ENCODE measurements at regions not wholly inside any gene's neighbourhood (a gene's known extent, or its start where the extent isn't known, plus 50 kb on each side); places are given as distances from the start of the nearest gene placed in this dataset.

DNA sequence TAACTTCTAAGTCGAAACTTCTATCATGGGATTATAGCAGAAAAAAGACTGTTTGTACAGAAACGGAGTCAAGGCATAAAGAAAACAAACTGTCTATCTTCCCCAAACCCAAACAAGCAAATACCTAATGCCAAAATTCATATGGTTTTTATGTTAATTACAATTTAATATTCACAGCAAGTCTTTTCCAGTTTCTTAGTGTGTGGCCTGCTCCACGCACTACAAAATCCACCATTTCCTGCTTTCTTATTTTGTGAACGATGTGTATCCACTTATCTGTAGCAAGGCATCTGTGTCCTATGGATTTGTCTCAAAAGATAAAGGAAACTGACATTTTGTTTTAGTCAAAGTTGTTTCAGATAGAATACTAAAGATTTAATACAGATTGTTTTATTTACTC, 588.0 kb upstream of the CCDC54 start:
- no peak overlapping the region for H3K4me3 ChIP-seq (ENCODE audit: low read depth, low read length)
- no peak for DNase-seq (ENCODE audit: low read depth)
- TF ChIP-seq, protein P1, sequence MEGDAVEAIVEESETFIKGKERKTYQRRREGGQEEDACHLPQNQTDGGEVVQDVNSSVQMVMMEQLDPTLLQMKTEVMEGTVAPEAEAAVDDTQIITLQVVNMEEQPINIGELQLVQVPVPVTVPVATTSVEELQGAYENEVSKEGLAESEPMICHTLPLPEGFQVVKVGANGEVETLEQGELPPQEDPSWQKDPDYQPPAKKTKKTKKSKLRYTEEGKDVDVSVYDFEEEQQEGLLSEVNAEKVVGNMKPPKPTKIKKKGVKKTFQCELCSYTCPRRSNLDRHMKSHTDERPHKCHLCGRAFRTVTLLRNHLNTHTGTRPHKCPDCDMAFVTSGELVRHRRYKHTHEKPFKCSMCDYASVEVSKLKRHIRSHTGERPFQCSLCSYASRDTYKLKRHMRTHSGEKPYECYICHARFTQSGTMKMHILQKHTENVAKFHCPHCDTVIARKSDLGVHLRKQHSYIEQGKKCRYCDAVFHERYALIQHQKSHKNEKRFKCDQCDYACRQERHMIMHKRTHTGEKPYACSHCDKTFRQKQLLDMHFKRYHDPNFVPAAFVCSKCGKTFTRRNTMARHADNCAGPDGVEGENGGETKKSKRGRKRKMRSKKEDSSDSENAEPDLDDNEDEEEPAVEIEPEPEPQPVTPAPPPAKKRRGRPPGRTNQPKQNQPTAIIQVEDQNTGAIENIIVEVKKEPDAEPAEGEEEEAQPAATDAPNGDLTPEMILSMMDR (IDR thresholded peaks at IDR 0.05; ENCODE audit: insufficient read depth, low read depth, low read length) = no peak

GRCh38 chr3:106792716-106793115, 584.5 kb upstream of the CCDC54 start:
- TF ChIP-seq, protein P1 (IDR thresholded peaks at IDR 0.05; ENCODE audit: insufficient read depth, low read depth, low read length) = no peak
- peak; percentile 18 for DNase-seq (ENCODE audit: low read depth)

GRCh38 chr3:106794442-106794841, 582.8 kb upstream of the CCDC54 start:
- no peak overlapping the region for H3K4me3 ChIP-seq (ENCODE audit: low read depth, low read length)
- TF ChIP-seq, protein P1 (IDR thresholded peaks at IDR 0.05; ENCODE audit: insufficient read depth, low read depth, low read length) = no peak
- DNase-seq (ENCODE audit: low read depth) = no peak

More at GRCh38 chr3:106792716-106793115, 584.5 kb upstream of the CCDC54 start:
- H3K4me3 ChIP-seq (ENCODE audit: low read depth, low read length) = no peak overlapping the region

GRCh38 chr3:106795553-106795952, 581.7 kb upstream of the CCDC54 start:
- TF ChIP-seq, protein P1 (IDR thresholded peaks at IDR 0.05; ENCODE audit: insufficient read depth, low read depth, low read length) = no peak

DNA sequence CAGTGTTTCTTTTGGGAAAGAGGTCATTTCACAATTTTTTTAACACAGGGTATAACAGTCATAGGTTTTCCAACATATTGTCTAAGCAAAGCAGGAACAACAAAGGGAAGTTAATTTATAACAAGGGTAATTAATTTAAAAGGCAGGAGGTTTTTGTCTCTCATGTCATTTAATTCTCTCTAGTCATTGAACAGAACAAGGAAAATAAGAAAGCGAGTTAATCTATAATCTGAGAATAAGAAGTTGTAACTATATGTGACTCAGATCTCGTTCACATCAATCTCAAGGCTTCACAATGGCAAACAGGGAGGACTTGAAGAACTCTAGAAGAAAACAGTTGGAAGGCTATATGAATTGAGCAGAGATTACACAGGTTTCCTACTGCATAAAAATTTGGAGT, 579.8 kb upstream of the CCDC54 start:
- no peak for DNase-seq (ENCODE audit: low read depth)
- no peak overlapping the region for H3K4me3 ChIP-seq (ENCODE audit: low read depth, low read length)
- TF ChIP-seq, protein P1 (IDR thresholded peaks at IDR 0.05; ENCODE audit: insufficient read depth, low read depth, low read length) = no peak

More at GRCh38 chr3:106795553-106795952, 581.7 kb upstream of the CCDC54 start:
- DNase-seq (ENCODE audit: low read depth) = no peak
- H3K4me3 ChIP-seq (ENCODE audit: low read depth, low read length) = no peak overlapping the region

GRCh38 chr3:106805625-106806024, 571.6 kb upstream of the CCDC54 start:
- no peak overlapping the region for H3K4me3 ChIP-seq (ENCODE audit: low read depth, low read length)
- DNase-seq (ENCODE audit: low read depth) = no peak
- TF ChIP-seq, protein P1 (IDR thresholded peaks at IDR 0.05; ENCODE audit: insufficient read depth, low read depth, low read length) = no peak

GRCh38 chr3:106806964-106807363, 570.3 kb upstream of the CCDC54 start:
- DNase-seq (ENCODE audit: low read depth) = no peak
- TF ChIP-seq, protein P1 (IDR thresholded peaks at IDR 0.05; ENCODE audit: insufficient read depth, low read depth, low read length) = no peak
- no peak overlapping the region for H3K4me3 ChIP-seq (ENCODE audit: low read depth, low read length)
